Calu3 (cell line): ENCODE measurements at regions not wholly inside any gene's neighbourhood (a gene's known extent, or its start where the extent isn't known, plus 50 kb on each side); places are given as distances from the start of the nearest gene placed in this dataset.

Experiments used
- BruUV-seq: library from RNA; stranded (reverse); fragments of 400-500 nt; replicated peaks from 2 replicates; lab custom pipeline; 2021; lab: Mats Ljungman, UMichigan
- CTCF ChIA-PET: fragments of 300-600 bp; sonication (Branson Sonifier 250); formaldehyde crosslinking; loops from one replicate; lab custom pipeline; 2022; ENCODE audit warnings: antibody characterized with exemption; lab: Charles Lee
- DNase-seq: peaks from one replicate; pipeline ENCODE4 v3.0.0; 2022
- H3K27ac Mint-ChIP-seq: one replicate; pipeline ENCODE4 v1.8.0; 2022; ENCODE audit warnings: mixed read lengths; ENCODE audit not compliant: unreplicated experiment
- H3K27me3 Mint-ChIP-seq: one replicate; pipeline ENCODE4 v1.8.0; 2022; ENCODE audit warnings: mixed read lengths; ENCODE audit not compliant: unreplicated experiment
- H3K36me3 Mint-ChIP-seq: one replicate; pipeline ENCODE4 v1.8.0; 2022; ENCODE audit warnings: mild to moderate bottlenecking, moderate library complexity, mixed read lengths; ENCODE audit not compliant: insufficient read depth, unreplicated experiment
- H3K4me1 Mint-ChIP-seq: one replicate; pipeline ENCODE4 v1.8.0; 2022; ENCODE audit warnings: mild to moderate bottlenecking, low read depth, mixed read lengths; ENCODE audit not compliant: unreplicated experiment
- H3K4me3 Mint-ChIP-seq: one replicate; pipeline ENCODE4 v1.8.0; 2022; ENCODE audit warnings: mild to moderate bottlenecking, low read depth, moderate library complexity, mixed read lengths; ENCODE audit not compliant: unreplicated experiment
- H3K9me3 Mint-ChIP-seq: one replicate; pipeline ENCODE4 v1.8.0; 2022; ENCODE audit warnings: low read depth, mixed read lengths; ENCODE audit not compliant: unreplicated experiment
- intact Hi-C: fragments of 100-400 bp; cut with micrococcal nuclease; formaldehyde crosslinking; loops from one replicate; pipeline ENCODE4 v1.10.0; 2022; ENCODE audit not compliant: unreplicated experiment
- TF ChIP-seq, protein P1 (sequence below): fragments of 200-600 bp; IDR thresholded peaks from one replicate; pipeline ENCODE4 v1.8.0; 2022; ENCODE audit warnings: antibody characterized with exemption; ENCODE audit not compliant: unreplicated experiment

DNA sequence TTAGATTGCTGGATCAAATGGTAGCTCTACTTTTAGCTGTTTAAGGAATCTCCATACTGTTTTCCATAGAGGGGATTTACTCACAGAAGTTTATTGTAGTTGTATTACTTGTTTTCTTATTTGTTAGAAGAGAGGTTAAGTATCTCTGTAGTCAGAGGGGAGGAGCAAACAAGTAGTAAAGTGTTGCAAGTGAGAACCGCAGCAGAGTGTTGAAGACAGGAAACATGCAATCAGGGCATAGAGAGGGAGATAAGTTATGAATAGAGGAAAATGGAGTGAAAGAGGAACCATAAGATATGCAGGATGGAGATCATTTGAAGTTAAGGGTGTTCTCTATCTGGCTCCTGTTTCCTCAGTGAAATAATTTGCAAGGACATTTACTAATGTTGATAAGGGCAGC lies 331.4 kb upstream of the TMEM229A start:
- intact Hi-C loops, result no loop called here

DNA sequence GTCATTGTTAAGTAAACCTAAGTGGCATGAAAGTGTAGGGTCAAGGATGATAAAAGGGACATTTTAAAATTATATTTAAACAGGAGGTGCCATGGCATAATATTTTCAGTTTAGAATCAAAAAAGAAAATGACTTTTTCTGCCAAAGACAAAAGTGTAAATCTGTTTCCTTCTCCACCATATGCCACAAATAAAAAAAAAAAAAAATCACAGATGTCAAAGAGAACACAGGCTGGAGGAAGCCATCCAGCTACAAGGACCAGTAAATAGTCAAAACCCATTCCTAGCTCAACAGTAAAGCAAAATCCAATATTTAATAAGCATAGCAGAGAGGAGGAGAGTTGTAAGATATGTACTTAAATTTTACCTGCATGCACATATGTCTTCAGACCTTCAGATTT lies 321.3 kb upstream of the TMEM229A start:
- TF ChIP-seq, protein P1, sequence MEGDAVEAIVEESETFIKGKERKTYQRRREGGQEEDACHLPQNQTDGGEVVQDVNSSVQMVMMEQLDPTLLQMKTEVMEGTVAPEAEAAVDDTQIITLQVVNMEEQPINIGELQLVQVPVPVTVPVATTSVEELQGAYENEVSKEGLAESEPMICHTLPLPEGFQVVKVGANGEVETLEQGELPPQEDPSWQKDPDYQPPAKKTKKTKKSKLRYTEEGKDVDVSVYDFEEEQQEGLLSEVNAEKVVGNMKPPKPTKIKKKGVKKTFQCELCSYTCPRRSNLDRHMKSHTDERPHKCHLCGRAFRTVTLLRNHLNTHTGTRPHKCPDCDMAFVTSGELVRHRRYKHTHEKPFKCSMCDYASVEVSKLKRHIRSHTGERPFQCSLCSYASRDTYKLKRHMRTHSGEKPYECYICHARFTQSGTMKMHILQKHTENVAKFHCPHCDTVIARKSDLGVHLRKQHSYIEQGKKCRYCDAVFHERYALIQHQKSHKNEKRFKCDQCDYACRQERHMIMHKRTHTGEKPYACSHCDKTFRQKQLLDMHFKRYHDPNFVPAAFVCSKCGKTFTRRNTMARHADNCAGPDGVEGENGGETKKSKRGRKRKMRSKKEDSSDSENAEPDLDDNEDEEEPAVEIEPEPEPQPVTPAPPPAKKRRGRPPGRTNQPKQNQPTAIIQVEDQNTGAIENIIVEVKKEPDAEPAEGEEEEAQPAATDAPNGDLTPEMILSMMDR, result no peak
- CTCF ChIA-PET, result no interaction called here
- no peak for DNase-seq
- no TSS peak for BruUV-seq
- Mint-ChIP-seq H3K36me3 (no peaks in the 10 kb centered on the region), H3K4me1 (no peaks in the 10 kb centered on the region), H3K27ac (no peak overlapping the region), H3K4me3 (no peak overlapping the region), H3K9me3 (peaks cover 1% of the 10 kb centered on the region), H3K27me3 (no peaks in the 10 kb centered on the region)
- intact Hi-C loops, result no loop called here

More for the DNA sequence above, 331.4 kb upstream of the TMEM229A start:
- no peaks in the 10 kb centered on the region for H3K4me1 Mint-ChIP-seq
- H3K27me3 Mint-ChIP-seq, result no peaks in the 10 kb centered on the region
- BruUV-seq, result no TSS peak
- CTCF ChIA-PET, result no interaction called here
- H3K27ac Mint-ChIP-seq, result no peak overlapping the region
- TF ChIP-seq, protein P1, result no peak
- H3K36me3 Mint-ChIP-seq, result no peaks in the 10 kb centered on the region
- no peak overlapping the region for H3K4me3 Mint-ChIP-seq
- no peak for DNase-seq
- H3K9me3 Mint-ChIP-seq, result peaks cover 9% of the 10 kb centered on the region

DNA sequence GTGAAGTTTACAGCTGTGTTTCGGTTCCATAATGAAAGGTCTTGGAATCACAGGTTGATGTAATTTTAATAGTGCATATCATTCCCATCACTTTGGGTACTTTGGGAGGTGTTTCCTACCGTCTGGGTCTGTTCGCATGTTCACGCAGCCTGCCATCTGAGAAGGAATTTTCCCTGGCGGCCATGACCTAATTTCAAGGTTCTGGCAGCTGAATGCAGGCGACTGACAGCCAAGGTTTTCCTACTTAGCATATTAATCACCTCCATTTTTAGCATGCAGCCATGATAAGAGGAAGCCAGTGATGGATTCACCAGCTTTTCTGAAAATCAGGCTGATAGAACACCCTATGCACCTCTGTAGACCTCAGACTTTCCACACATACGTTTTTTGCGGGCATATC lies 319.1 kb upstream of the TMEM229A start:
- TF ChIP-seq, protein P1, result no peak
- Mint-ChIP-seq H3K27me3 (no peaks in the 10 kb centered on the region), H3K9me3 (peaks cover 3% of the 10 kb centered on the region), H3K27ac (no peak overlapping the region), H3K4me3 (no peak overlapping the region), H3K36me3 (no peaks in the 10 kb centered on the region), H3K4me1 (no peaks in the 10 kb centered on the region)
- DNase-seq, result no peak
- BruUV-seq, result no TSS peak
- intact Hi-C loops, result no loop called here
- CTCF ChIA-PET, result no interaction called here

DNA sequence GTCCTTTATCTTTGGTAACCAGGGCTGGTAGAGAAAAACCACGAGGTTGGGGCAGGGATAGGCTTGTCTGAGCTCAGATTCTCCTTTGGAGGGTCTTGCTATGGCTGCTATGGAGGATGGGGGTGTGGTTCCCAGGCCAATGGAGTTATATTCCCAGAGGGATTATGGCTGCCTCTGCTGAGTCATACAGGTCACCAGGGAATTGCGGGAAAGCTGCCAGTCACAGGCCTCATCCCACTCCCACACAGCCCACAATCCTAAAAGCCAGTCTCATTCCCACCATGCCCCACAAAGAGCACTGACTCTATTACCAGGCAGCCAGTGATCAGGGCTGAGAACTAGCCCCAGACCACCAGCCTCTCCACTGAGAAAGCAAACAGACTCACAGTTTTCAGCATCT lies 316.6 kb upstream of the TMEM229A start:
- BruUV-seq, result no TSS peak
- CTCF ChIA-PET, result no interaction called here
- Mint-ChIP-seq H3K36me3 (no peaks in the 10 kb centered on the region), H3K4me1 (no peaks in the 10 kb centered on the region), H3K27me3 (no peaks in the 10 kb centered on the region), H3K4me3 (no peak overlapping the region), H3K27ac (no peak overlapping the region), H3K9me3 (peaks cover 10% of the 10 kb centered on the region)
- DNase-seq, result no peak
- intact Hi-C loops, result no loop called here
- TF ChIP-seq, protein P1, result no peak
